ENCODE measurements at regions not wholly inside any gene's neighbourhood (a gene's known extent, or its start where the extent isn't known, plus 50 kb on each side); places are given as distances from the start of the nearest gene placed in this dataset.

DNA sequence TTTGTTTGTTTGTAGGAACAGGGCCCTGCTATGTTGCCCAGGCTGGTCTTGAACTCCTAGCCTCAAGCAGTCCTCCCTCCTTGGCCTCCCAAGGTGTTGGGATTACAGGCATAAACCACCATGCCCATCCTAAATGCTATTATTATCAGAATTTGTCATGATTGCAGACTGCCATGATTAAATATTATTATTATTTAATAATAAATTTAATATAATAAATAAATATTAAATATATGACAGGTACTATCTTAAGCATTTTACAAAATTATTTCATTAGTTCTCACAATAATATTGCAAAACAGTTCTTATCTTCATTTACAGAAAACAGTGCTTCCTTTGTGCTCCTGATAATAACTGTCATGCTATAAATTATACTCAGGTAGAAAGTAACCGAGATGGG lies 133.4 kb upstream of the JADE1 start:
- Histone ChIP-seq H3K18ac (ENCODE audit: low read depth, low read length) (no peak overlapping the region), H4K91ac (ENCODE audit: insufficient read depth, low read depth, low read length) (no peak overlapping the region), H2BK20ac (ENCODE audit: low read depth, low read length) (no peak overlapping the region), H2BK15ac (ENCODE audit: low read depth, low read length) (no peak overlapping the region), H3K23ac (ENCODE audit: low read depth, low read length) (no peak overlapping the region), H3K9me1 (ENCODE audit: insufficient read depth, low read length) (no peaks in the 10 kb centered on the region), H2BK120ac (ENCODE audit: low read depth, low read length) (no peak overlapping the region), H2BK5ac (ENCODE audit: low read depth, low read length, poor library complexity, severe bottlenecking) (no peak overlapping the region), H2AK9ac (replicated peaks; ENCODE audit: low read depth, low read length, poor library complexity) (no peak overlapping the region), H3K56ac (ENCODE audit: extremely low read depth, insufficient read depth, low read length) (no peak overlapping the region), H3K27me3 (ENCODE audit: control insufficient read depth, insufficient read depth, low read length) (no peaks in the 10 kb centered on the region), H3K79me1 (ENCODE audit: low read depth in 1 of 2, low read length in 2 of 2) (no peaks in the 10 kb centered on the region), H4K20me1 (ENCODE audit: insufficient read depth, low read length) (no peaks in the 10 kb centered on the region), H3K4me3 (ENCODE audit: insufficient read depth, low read depth, low read length) (no peak overlapping the region), H3K9me3 (ENCODE audit: control insufficient read depth, insufficient read depth, low read length) (no peaks in the 10 kb centered on the region), H4K8ac (ENCODE audit: low read depth in 2 of 2, low read length in 2 of 2) (no peak overlapping the region), H2AFZ (replicated peaks; ENCODE audit: low read length, poor library complexity) (no peak overlapping the region), H3K9ac (ENCODE audit: low read depth, low read length) (no peak overlapping the region), H3K14ac (replicated peaks; ENCODE audit: low read depth, low read length) (no peak overlapping the region), H3K4me2 (ENCODE audit: low read depth, low read length) (no peak overlapping the region), H3K4me1 (ENCODE audit: control insufficient read depth, insufficient read depth, low read length) (no peaks in the 10 kb centered on the region), H3K4ac (ENCODE audit: low read depth, low read length) (no peak overlapping the region), H4K5ac (ENCODE audit: low read depth, low read length) (no peak overlapping the region), H3K27ac (ENCODE audit: insufficient read depth, low read length) (no peak overlapping the region), H3K36me3 (ENCODE audit: control insufficient read depth, insufficient read depth, low read length) (no peaks in the 10 kb centered on the region), H2AK5ac (ENCODE audit: low read depth, low read length) (no peak overlapping the region)
- WGBS, 2 experiments (ENCODE audit: extremely low coverage in 2 of 2, insufficient read length in 1 of 2): no CpG with 5 or more reads among the region's 1 CpG
- POLR2A ChIA-PET (ENCODE audit: unreplicated experiment): no interaction called here
- no TSS peak for BruUV-seq (replicated peaks)
- DNase-seq (no peak), ATAC-seq (ENCODE audit: low read depth) (no peak)
- intact Hi-C loops (cut with micrococcal nuclease) (no loop called here), in situ Hi-C loops (cut with MboI; ENCODE audit: low sequenced_read_pairs) (no loop called here), dilution Hi-C loops (cut with HindIII; ENCODE audit: low sequenced_read_pairs, unreplicated experiment) (no loop called here)
- TF ChIP-seq MAFK (IDR thresholded peaks at IDR 0.05; ENCODE audit: low read depth, low read length) (no peak), NFE2L2 (IDR thresholded peaks at IDR 0.05; ENCODE audit: low read depth, low read length) (no peak), CHD1 (IDR thresholded peaks at IDR 0.05; ENCODE audit: low read depth, low read length) (no peak), CEBPB (IDR thresholded peaks at IDR 0.05; ENCODE audit: low read depth, low read length) (no peak), FOS (IDR thresholded peaks at IDR 0.05; ENCODE audit: low read depth, low read length) (no peak), BHLHE40 (IDR thresholded peaks at IDR 0.05; ENCODE audit: low read depth, low read length) (no peak), RAD21 (IDR thresholded peaks at IDR 0.05; ENCODE audit: low read length) (no peak), RFX5 (IDR thresholded peaks at IDR 0.05; ENCODE audit: low read depth, low read length) (no peak), MAZ (IDR thresholded peaks at IDR 0.05; ENCODE audit: borderline replicate concordance, low read depth, low read length) (no peak), MXI1 (IDR thresholded peaks at IDR 0.05; ENCODE audit: borderline replicate concordance, low read depth, low read length) (no peak)
- TF ChIP-seq, protein P1, sequence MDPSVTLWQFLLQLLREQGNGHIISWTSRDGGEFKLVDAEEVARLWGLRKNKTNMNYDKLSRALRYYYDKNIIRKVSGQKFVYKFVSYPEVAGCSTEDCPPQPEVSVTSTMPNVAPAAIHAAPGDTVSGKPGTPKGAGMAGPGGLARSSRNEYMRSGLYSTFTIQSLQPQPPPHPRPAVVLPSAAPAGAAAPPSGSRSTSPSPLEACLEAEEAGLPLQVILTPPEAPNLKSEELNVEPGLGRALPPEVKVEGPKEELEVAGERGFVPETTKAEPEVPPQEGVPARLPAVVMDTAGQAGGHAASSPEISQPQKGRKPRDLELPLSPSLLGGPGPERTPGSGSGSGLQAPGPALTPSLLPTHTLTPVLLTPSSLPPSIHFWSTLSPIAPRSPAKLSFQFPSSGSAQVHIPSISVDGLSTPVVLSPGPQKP (IDR thresholded peaks at IDR 0.05; ENCODE audit: borderline replicate concordance, low read depth, low read length): no peak
- TF ChIP-seq, protein P2, sequence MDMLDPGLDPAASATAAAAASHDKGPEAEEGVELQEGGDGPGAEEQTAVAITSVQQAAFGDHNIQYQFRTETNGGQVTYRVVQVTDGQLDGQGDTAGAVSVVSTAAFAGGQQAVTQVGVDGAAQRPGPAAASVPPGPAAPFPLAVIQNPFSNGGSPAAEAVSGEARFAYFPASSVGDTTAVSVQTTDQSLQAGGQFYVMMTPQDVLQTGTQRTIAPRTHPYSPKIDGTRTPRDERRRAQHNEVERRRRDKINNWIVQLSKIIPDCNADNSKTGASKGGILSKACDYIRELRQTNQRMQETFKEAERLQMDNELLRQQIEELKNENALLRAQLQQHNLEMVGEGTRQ (IDR thresholded peaks at IDR 0.05; ENCODE audit: low read depth, low read length): no peak
- TF ChIP-seq, protein P3, sequence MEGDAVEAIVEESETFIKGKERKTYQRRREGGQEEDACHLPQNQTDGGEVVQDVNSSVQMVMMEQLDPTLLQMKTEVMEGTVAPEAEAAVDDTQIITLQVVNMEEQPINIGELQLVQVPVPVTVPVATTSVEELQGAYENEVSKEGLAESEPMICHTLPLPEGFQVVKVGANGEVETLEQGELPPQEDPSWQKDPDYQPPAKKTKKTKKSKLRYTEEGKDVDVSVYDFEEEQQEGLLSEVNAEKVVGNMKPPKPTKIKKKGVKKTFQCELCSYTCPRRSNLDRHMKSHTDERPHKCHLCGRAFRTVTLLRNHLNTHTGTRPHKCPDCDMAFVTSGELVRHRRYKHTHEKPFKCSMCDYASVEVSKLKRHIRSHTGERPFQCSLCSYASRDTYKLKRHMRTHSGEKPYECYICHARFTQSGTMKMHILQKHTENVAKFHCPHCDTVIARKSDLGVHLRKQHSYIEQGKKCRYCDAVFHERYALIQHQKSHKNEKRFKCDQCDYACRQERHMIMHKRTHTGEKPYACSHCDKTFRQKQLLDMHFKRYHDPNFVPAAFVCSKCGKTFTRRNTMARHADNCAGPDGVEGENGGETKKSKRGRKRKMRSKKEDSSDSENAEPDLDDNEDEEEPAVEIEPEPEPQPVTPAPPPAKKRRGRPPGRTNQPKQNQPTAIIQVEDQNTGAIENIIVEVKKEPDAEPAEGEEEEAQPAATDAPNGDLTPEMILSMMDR (conservative IDR thresholded peaks at IDR 0.05; ENCODE audit: low read depth, low read length): no peak
- CTCF ChIA-PET: no interaction called here

Measured in IMR-90 (cell line).